ENCODE measurements at regions not wholly inside any gene's neighbourhood (a gene's known extent, or its start where the extent isn't known, plus 50 kb on each side); places are given as distances from the start of the nearest gene placed in this dataset.

- no peaks in the 10 kb centered on the region for H3K4me1 ChIP-seq (ENCODE audit: insufficient read depth, low read length, poor library complexity, severe bottlenecking)
- H3F3A ChIP-seq (ENCODE audit: low read depth) = no peaks in the 10 kb centered on the region
- H3K9me2 ChIP-seq (replicated peaks; ENCODE audit: low read depth, low read length) = no peaks in the 10 kb centered on the region
- TF ChIP-seq, protein P1, sequence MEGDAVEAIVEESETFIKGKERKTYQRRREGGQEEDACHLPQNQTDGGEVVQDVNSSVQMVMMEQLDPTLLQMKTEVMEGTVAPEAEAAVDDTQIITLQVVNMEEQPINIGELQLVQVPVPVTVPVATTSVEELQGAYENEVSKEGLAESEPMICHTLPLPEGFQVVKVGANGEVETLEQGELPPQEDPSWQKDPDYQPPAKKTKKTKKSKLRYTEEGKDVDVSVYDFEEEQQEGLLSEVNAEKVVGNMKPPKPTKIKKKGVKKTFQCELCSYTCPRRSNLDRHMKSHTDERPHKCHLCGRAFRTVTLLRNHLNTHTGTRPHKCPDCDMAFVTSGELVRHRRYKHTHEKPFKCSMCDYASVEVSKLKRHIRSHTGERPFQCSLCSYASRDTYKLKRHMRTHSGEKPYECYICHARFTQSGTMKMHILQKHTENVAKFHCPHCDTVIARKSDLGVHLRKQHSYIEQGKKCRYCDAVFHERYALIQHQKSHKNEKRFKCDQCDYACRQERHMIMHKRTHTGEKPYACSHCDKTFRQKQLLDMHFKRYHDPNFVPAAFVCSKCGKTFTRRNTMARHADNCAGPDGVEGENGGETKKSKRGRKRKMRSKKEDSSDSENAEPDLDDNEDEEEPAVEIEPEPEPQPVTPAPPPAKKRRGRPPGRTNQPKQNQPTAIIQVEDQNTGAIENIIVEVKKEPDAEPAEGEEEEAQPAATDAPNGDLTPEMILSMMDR (conservative IDR thresholded peaks at IDR 0.05; ENCODE audit: low read length) = no peak
- TF ChIP-seq EZH2phosphoT487 (IDR thresholded peaks at IDR 0.05; ENCODE audit: borderline replicate concordance) = no peak
- no peak overlapping the region for H3K4me2 ChIP-seq (ENCODE audit: low read depth, low read length, poor library complexity, severe bottlenecking)
- H4K20me1 ChIP-seq (ENCODE audit: insufficient read depth, low read length, poor library complexity, severe bottlenecking) = no peaks in the 10 kb centered on the region
- no peaks in the 10 kb centered on the region for H3K9me3 ChIP-seq (ENCODE audit: insufficient read depth, low read depth, low read length)
- H3K27me3 ChIP-seq (ENCODE audit: insufficient read depth, low read length, poor library complexity, severe bottlenecking) = no peaks in the 10 kb centered on the region
- no peak overlapping the region for H3K4me3 ChIP-seq (ENCODE audit: low read length, poor library complexity, severe bottlenecking)
- peaks cover 18% of the 10 kb centered on the region; the same call in 1 of the 2 replicates for H3K36me3 ChIP-seq (ENCODE audit: insufficient read depth, low read length)
- no peak overlapping the region for H3K9ac ChIP-seq (ENCODE audit: low read depth, low read length, poor library complexity, severe bottlenecking)
- no peak overlapping the region for H2AFZ ChIP-seq (ENCODE audit: low read length)
- H3K79me2 ChIP-seq (ENCODE audit: insufficient read depth, low read length) = no peaks in the 10 kb centered on the region
These were observed 104.0 kb downstream of the CYRIA start for GRCh38 chr2:16561676-16562075.

DNA sequence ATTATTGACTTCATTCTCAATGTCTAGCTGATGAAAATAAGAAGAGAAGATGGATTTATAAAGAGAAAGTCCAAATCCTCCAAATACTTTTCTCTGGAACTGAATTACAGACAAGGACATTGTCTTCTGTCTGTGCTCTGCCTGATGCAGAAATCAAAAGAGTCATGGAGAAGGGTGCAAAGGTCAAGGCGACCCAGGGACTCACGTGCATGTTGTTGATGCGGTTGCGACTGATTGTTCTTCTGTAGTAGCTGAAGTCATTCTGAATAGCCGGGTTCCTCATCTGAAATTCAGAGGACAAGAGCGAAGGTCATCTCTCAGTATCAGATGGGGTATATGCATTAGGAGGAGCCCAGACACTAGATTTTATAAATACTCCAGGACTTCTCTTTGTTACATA, 104.4 kb downstream of the CYRIA start:
- Histone ChIP-seq H3K4me3 (ENCODE audit: low read length, poor library complexity, severe bottlenecking) (no peak overlapping the region), H3K9me3 (ENCODE audit: insufficient read depth, low read depth, low read length) (no peaks in the 10 kb centered on the region), H2AFZ (ENCODE audit: low read length) (no peak overlapping the region), H3K36me3 (ENCODE audit: insufficient read depth, low read length) (peaks cover 18% of the 10 kb centered on the region; the same call in 1 of the 2 replicates), H3F3A (ENCODE audit: low read depth) (no peaks in the 10 kb centered on the region), H4K20me1 (ENCODE audit: insufficient read depth, low read length, poor library complexity, severe bottlenecking) (no peaks in the 10 kb centered on the region), H3K4me1 (ENCODE audit: insufficient read depth, low read length, poor library complexity, severe bottlenecking) (no peaks in the 10 kb centered on the region), H3K79me2 (ENCODE audit: insufficient read depth, low read length) (no peaks in the 10 kb centered on the region), H3K27me3 (ENCODE audit: insufficient read depth, low read length, poor library complexity, severe bottlenecking) (no peaks in the 10 kb centered on the region), H3K9ac (ENCODE audit: low read depth, low read length, poor library complexity, severe bottlenecking) (no peak overlapping the region), H3K9me2 (replicated peaks; ENCODE audit: low read depth, low read length) (no peaks in the 10 kb centered on the region), H3K4me2 (ENCODE audit: low read depth, low read length, poor library complexity, severe bottlenecking) (no peak overlapping the region)
- TF ChIP-seq, protein P1 (conservative IDR thresholded peaks at IDR 0.05; ENCODE audit: low read length) = no peak
- TF ChIP-seq EZH2phosphoT487 (IDR thresholded peaks at IDR 0.05; ENCODE audit: borderline replicate concordance) = no peak

GRCh38 chr2:16559278-16560067, 106.2 kb downstream of the CYRIA start:
- no peaks in the 10 kb centered on the region for H3K79me2 ChIP-seq (ENCODE audit: insufficient read depth, low read length)
- H2AFZ ChIP-seq (ENCODE audit: low read length) = no peak overlapping the region
- H3K9me2 ChIP-seq (replicated peaks; ENCODE audit: low read depth, low read length) = no peaks in the 10 kb centered on the region
- H3K4me2 ChIP-seq (ENCODE audit: low read depth, low read length, poor library complexity, severe bottlenecking) = no peak overlapping the region
- no peak overlapping the region for H3K4me3 ChIP-seq (ENCODE audit: low read length, poor library complexity, severe bottlenecking)
- H3K36me3 ChIP-seq (ENCODE audit: insufficient read depth, low read length) = peaks cover 18% of the 10 kb centered on the region; the same call in 1 of the 2 replicates
- H4K20me1 ChIP-seq (ENCODE audit: insufficient read depth, low read length, poor library complexity, severe bottlenecking) = no peaks in the 10 kb centered on the region
- H3K9me3 ChIP-seq (ENCODE audit: insufficient read depth, low read depth, low read length) = no peaks in the 10 kb centered on the region
- TF ChIP-seq, protein P1 (conservative IDR thresholded peaks at IDR 0.05; ENCODE audit: low read length) = no peak
- no peak for TF ChIP-seq EZH2phosphoT487 (IDR thresholded peaks at IDR 0.05; ENCODE audit: borderline replicate concordance)
- H3K9ac ChIP-seq (ENCODE audit: low read depth, low read length, poor library complexity, severe bottlenecking) = no peak overlapping the region
- no peaks in the 10 kb centered on the region for H3K27me3 ChIP-seq (ENCODE audit: insufficient read depth, low read length, poor library complexity, severe bottlenecking)
- H3F3A ChIP-seq (ENCODE audit: low read depth) = no peaks in the 10 kb centered on the region
- H3K4me1 ChIP-seq (ENCODE audit: insufficient read depth, low read length, poor library complexity, severe bottlenecking) = no peaks in the 10 kb centered on the region
